ENCODE measurements at regions not wholly inside any gene's neighbourhood (a gene's known extent, or its start where the extent isn't known, plus 50 kb on each side); places are given as distances from the start of the nearest gene placed in this dataset.

DNA sequence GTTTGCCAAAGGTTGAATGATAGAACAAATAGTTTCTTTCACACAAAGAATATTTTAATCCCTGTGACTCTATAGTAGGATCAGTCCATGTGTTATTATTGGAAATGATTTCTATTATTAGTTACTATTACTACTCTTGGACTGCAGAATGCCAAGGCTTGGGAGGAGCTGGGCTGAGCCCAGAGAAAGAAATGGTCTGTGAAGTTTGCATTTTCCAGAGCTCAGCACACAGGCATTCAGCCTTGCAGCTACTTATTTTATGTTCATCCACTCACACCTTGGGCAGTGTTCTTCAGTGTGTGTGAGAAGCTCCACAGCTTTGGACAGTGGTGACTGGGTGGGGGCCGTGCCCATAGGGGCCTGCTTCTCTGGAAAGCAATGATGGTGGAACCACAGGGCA is 583.1 kb downstream of the CCDC171 start:
- H3K4me1 ChIP-seq (ENCODE audit: low read length) = no peaks in the 10 kb centered on the region
- no peak overlapping the region for H3K27ac ChIP-seq (ENCODE audit: low read length)
- no peaks in the 10 kb centered on the region for H3K79me2 ChIP-seq (ENCODE audit: low read length)

DNA sequence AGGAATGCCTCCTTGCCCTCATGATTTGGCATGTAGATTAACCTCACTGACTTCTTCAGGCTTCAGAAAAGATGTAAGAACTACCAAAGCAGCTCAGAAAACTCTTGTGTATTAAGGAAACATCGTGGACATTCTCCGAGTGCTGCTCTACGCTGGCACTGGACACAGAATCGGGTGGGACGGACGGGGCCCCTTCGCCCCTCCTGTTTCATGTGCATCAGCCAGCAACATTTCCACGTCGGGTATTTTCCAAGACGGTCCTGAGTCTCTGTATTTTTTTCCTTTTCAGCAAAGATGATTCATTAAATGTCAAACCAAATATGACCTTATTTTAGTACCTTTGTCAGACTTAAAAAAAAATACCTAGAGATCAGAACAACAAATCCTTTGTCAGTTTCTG is 583.6 kb downstream of the CCDC171 start:
- no peaks in the 10 kb centered on the region for H3K9me3 ChIP-seq (replicated peaks; ENCODE audit: insufficient read depth, low read length)
- no peaks in the 10 kb centered on the region for H3K79me2 ChIP-seq (ENCODE audit: low read length)
- no peaks in the 10 kb centered on the region for H3K4me1 ChIP-seq (ENCODE audit: low read length)
- H3K9me2 ChIP-seq (replicated peaks; ENCODE audit: insufficient read depth, low read length) = no peaks in the 10 kb centered on the region
- H3K27ac ChIP-seq (ENCODE audit: low read length) = no peak overlapping the region
- no peaks in the 10 kb centered on the region for H3K27me3 ChIP-seq (replicated peaks; ENCODE audit: insufficient read depth, low read length)
- H3K9ac ChIP-seq (ENCODE audit: low read length) = no peak overlapping the region
- H3F3A ChIP-seq (ENCODE audit: insufficient read depth, low read length) = no peaks in the 10 kb centered on the region
- H3K36me3 ChIP-seq (replicated peaks; ENCODE audit: insufficient read depth, low read length) = no peaks in the 10 kb centered on the region
- DNase-seq = no peak
- H3K4me3 ChIP-seq (ENCODE audit: low read length) = no peak overlapping the region
- H3K4me2 ChIP-seq (ENCODE audit: low read depth, low read length) = no peak overlapping the region
- no peaks in the 10 kb centered on the region for H4K20me1 ChIP-seq (ENCODE audit: insufficient read depth, low read length)
- no peak for TF ChIP-seq EZH2 (optimal IDR thresholded peaks at IDR 0.05; ENCODE audit: low read depth, low read length)
- TF ChIP-seq EZH2phosphoT487 (IDR thresholded peaks at IDR 0.05; ENCODE audit: low read length) = no peak
- TF ChIP-seq, protein P1, sequence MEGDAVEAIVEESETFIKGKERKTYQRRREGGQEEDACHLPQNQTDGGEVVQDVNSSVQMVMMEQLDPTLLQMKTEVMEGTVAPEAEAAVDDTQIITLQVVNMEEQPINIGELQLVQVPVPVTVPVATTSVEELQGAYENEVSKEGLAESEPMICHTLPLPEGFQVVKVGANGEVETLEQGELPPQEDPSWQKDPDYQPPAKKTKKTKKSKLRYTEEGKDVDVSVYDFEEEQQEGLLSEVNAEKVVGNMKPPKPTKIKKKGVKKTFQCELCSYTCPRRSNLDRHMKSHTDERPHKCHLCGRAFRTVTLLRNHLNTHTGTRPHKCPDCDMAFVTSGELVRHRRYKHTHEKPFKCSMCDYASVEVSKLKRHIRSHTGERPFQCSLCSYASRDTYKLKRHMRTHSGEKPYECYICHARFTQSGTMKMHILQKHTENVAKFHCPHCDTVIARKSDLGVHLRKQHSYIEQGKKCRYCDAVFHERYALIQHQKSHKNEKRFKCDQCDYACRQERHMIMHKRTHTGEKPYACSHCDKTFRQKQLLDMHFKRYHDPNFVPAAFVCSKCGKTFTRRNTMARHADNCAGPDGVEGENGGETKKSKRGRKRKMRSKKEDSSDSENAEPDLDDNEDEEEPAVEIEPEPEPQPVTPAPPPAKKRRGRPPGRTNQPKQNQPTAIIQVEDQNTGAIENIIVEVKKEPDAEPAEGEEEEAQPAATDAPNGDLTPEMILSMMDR (IDR thresholded peaks at IDR 0.05; ENCODE audit: low read length) = no peak
- no peak overlapping the region for H2AFZ ChIP-seq (ENCODE audit: low read length)

More for the DNA sequence above, 583.1 kb downstream of the CCDC171 start:
- Histone ChIP-seq H2AFZ (ENCODE audit: low read length) (no peak overlapping the region), H4K20me1 (ENCODE audit: insufficient read depth, low read length) (no peaks in the 10 kb centered on the region), H3F3A (ENCODE audit: insufficient read depth, low read length) (no peaks in the 10 kb centered on the region), H3K27me3 (replicated peaks; ENCODE audit: insufficient read depth, low read length) (no peaks in the 10 kb centered on the region), H3K9me3 (replicated peaks; ENCODE audit: insufficient read depth, low read length) (no peaks in the 10 kb centered on the region), H3K4me3 (ENCODE audit: low read length) (no peak overlapping the region), H3K9ac (ENCODE audit: low read length) (no peak overlapping the region), H3K9me2 (replicated peaks; ENCODE audit: insufficient read depth, low read length) (no peaks in the 10 kb centered on the region), H3K36me3 (replicated peaks; ENCODE audit: insufficient read depth, low read length) (no peaks in the 10 kb centered on the region), H3K4me2 (ENCODE audit: low read depth, low read length) (no peak overlapping the region)
- TF ChIP-seq EZH2 (optimal IDR thresholded peaks at IDR 0.05; ENCODE audit: low read depth, low read length) (no peak), EZH2phosphoT487 (IDR thresholded peaks at IDR 0.05; ENCODE audit: low read length) (no peak)
- TF ChIP-seq, protein P1 (IDR thresholded peaks at IDR 0.05; ENCODE audit: low read length) = no peak
- no peak for DNase-seq

DNA sequence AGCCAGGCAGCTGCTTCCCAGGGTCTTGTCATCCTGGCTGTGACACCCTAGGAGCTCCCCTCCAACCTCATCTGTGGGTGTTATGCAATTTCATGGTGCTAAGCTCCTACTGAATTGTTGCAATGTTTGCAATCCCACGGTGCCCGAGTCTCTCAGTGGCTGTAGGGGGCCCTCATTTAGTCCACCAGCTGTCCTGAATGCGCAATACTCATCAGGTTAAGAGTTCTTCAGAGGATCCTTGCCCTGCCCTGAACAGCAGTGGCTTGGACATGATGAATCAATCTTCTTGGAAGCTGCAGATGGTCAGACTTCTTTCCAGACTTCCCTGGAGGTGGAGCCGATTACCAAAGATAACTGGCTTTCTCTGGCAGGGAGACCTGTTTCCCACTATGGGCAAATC is 584.1 kb downstream of the CCDC171 start:
- no peaks in the 10 kb centered on the region for H3K4me1 ChIP-seq (ENCODE audit: low read length)
- DNase-seq = no peak
- H2AFZ ChIP-seq (ENCODE audit: low read length) = no peak overlapping the region

More for the DNA sequence above, 584.1 kb downstream of the CCDC171 start:
- Histone ChIP-seq H3K36me3 (replicated peaks; ENCODE audit: insufficient read depth, low read length) (no peaks in the 10 kb centered on the region), H3K9me3 (replicated peaks; ENCODE audit: insufficient read depth, low read length) (no peaks in the 10 kb centered on the region), H3K9ac (ENCODE audit: low read length) (no peak overlapping the region), H3K27ac (ENCODE audit: low read length) (no peak overlapping the region), H3K4me3 (ENCODE audit: low read length) (no peak overlapping the region), H4K20me1 (ENCODE audit: insufficient read depth, low read length) (no peaks in the 10 kb centered on the region), H3F3A (ENCODE audit: insufficient read depth, low read length) (no peaks in the 10 kb centered on the region), H3K9me2 (replicated peaks; ENCODE audit: insufficient read depth, low read length) (no peaks in the 10 kb centered on the region), H3K79me2 (ENCODE audit: low read length) (no peaks in the 10 kb centered on the region), H3K4me2 (ENCODE audit: low read depth, low read length) (no peak overlapping the region), H3K27me3 (replicated peaks; ENCODE audit: insufficient read depth, low read length) (no peaks in the 10 kb centered on the region)
- no peak for TF ChIP-seq EZH2 (optimal IDR thresholded peaks at IDR 0.05; ENCODE audit: low read depth, low read length)
- TF ChIP-seq, protein P1 (IDR thresholded peaks at IDR 0.05; ENCODE audit: low read length) = no peak
- TF ChIP-seq EZH2phosphoT487 (IDR thresholded peaks at IDR 0.05; ENCODE audit: low read length) = no peak

Measured in MM.1S (cell line).